Esophagus muscularis mucosa (tissue), 3 donors: ENCODE measurements at regions not wholly inside any gene's neighbourhood (a gene's known extent, or its start where the extent isn't known, plus 50 kb on each side); places are given as distances from the start of the nearest gene placed in this dataset.

Experiments
- POLR2A ChIP-seq: fragments of 450-650 bp; IDR thresholded peaks from one replicate; pipeline ENCODE4 v1.6.1; 2017; ENCODE audit warnings: antibody characterized with exemption, moderate library complexity, mild to moderate bottlenecking, low read depth
- POLR2AphosphoS5 ChIP-seq, 2 donors: sonication (generic); formaldehyde crosslinking; IDR thresholded peaks; one replicate each; pipeline ENCODE4 v1.6.1; 2017; ENCODE audit warnings: antibody characterized with exemption in 2 of 2
- TF ChIP-seq, protein P1 (sequence below), 3 experiments: fragments of 200-600 bp in 2 of 3; fragments of 450-650 bp in 1 of 3; sonication (generic) in 2 of 3; IDR thresholded peaks; one replicate each; pipeline ENCODE4 v1.5.1; 2017 to 2019; ENCODE audit warnings: antibody characterized with exemption in 3 of 3, mild to moderate bottlenecking in 2 of 3, moderate library complexity in 1 of 3

DNA sequence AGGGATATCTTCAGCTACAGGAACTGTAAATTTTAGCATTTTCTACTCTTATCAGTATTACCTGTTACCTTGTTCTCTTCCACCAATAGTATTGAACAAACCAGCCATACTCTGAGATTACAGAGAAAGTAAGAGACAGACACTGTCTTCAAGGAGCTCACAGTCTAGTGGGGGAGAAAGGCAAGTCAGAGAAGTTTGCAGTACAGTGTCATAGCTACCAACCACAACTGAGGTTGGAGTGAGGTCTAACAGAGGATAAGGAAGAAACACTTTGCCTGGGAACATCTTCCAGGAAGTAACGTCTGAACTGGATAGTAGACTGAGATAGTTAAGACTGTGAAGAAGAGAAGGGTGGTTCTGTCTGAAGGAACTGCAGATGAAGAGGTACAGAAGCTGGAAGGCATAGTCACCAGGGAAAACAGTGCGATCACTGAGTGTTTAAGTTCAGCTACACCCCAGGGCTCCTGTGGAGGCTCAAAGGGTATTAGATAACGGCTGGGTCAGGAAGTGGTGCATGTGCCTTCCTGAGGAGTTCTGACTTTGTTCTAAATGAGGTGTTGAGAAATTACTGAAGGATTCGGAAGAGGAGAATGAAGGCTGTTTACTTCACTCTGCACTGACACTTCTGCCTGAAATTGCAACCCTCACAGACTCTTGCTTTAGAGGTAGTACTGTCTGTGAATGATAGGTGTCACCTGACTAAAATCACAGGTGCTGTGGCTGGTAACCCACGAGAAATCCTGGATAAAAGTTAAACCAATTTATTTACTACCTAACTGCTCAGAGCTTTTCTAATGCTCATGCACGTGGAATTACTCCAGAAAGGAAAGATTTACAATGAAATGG lies 841.6 kb downstream of the MAT2B start:
- TF ChIP-seq, protein P1, sequence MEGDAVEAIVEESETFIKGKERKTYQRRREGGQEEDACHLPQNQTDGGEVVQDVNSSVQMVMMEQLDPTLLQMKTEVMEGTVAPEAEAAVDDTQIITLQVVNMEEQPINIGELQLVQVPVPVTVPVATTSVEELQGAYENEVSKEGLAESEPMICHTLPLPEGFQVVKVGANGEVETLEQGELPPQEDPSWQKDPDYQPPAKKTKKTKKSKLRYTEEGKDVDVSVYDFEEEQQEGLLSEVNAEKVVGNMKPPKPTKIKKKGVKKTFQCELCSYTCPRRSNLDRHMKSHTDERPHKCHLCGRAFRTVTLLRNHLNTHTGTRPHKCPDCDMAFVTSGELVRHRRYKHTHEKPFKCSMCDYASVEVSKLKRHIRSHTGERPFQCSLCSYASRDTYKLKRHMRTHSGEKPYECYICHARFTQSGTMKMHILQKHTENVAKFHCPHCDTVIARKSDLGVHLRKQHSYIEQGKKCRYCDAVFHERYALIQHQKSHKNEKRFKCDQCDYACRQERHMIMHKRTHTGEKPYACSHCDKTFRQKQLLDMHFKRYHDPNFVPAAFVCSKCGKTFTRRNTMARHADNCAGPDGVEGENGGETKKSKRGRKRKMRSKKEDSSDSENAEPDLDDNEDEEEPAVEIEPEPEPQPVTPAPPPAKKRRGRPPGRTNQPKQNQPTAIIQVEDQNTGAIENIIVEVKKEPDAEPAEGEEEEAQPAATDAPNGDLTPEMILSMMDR (IDR thresholded peaks at IDR 0.05), result no peak
- TF ChIP-seq POLR2A (no peak), POLR2AphosphoS5 (IDR thresholded peaks at IDR 0.05) (no peak)
